ENCODE measurements at regions not wholly inside any gene's neighbourhood (a gene's known extent, or its start where the extent isn't known, plus 50 kb on each side); places are given as distances from the start of the nearest gene placed in this dataset.

GRCh38 chr5:88657136-88657535 is 225.8 kb downstream of the MEF2C start:
- no peak for ATAC-seq
- Mint-ChIP-seq H3K27ac (no peak overlapping the region), H3K36me3 (peaks cover 0 to 4% (median 0%) of the 10 kb centered on the region in 5 donors), H3K4me3 (no peak overlapping the region), H3K27me3 (peaks cover 43 to 63% (median 46%) of the 10 kb centered on the region in 5 donors), H3K9me3 (peaks cover 0 to 27% (median 10%) of the 10 kb centered on the region in 11 donors), H3K4me1 (peaks cover 5 to 14% (median 13%) of the 10 kb centered on the region in 7 donors)
- Histone ChIP-seq H3K27ac (ENCODE audit: low read depth, low read length) (no peak overlapping the region), H3K9me3 (ENCODE audit: control insufficient read depth in 2 of 3, low read length in 3 of 3) (peaks cover 0 to 6% (median 0%) of the 10 kb centered on the region in 3 experiments), H3K4me1 (ENCODE audit: control insufficient read depth in 2 of 2, insufficient read depth in 2 of 2, low read length in 2 of 2) (peaks cover 0 to 3% of the 10 kb centered on the region in 2 donors), H3K27me3 (ENCODE audit: control insufficient read depth in 2 of 2, insufficient read depth in 2 of 2, low read length in 2 of 2) (peaks cover 14% of the 10 kb centered on the region in 2 donors), H3K4me3 (ENCODE audit: low read length) (no peak overlapping the region), H3K36me3 (ENCODE audit: control insufficient read depth in 2 of 3, insufficient read depth in 3 of 3, low read length in 3 of 3) (no peaks in the 10 kb centered on the region)
- DNase-seq = no peak
- CTCF ChIA-PET = no interaction called here
- intact Hi-C loops (cut with micrococcal nuclease) = no loop called here
- POLR2A ChIA-PET = no interaction called here

DNA sequence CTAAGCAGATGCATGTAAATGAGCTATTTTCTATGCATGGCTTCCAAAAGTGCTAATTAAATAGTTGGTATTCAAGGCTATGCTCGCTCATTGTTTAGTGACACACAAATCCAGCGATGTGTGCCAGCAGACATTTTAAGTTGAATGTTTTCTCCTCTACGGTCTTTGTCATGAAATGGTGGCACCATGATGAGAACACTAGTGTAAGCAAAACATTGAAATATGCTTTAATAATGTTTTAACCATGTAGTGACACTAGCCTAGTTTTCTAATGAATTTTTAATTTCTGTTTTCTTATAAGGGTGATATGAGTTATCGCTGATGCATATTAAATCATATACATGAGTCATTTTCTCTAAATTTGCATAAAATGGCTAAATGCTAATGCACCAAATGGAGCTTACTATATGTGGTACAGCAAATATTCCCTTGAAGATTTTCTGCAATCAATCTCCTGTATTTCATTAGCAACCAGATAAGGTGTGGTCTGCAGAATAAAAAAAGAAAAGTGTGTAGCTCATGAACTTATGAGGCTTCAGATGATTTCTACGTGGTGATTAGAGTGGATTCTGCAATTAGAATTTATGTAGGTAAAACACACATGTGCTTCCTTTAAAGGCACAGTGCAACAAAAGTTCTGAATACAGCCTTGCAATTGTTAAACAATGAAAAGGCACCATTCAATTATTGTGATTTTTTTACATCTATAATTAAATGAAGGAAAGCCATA is 226.6 kb downstream of the MEF2C start:
- Histone ChIP-seq H3K4me3 (ENCODE audit: low read length) (no peak overlapping the region), H3K27ac (ENCODE audit: low read depth, low read length) (no peak overlapping the region), H3K9me3 (ENCODE audit: control insufficient read depth in 2 of 3, low read length in 3 of 3) (peaks cover 0 to 6% (median 0%) of the 10 kb centered on the region in 3 experiments), H3K27me3 (ENCODE audit: control insufficient read depth in 2 of 2, insufficient read depth in 2 of 2, low read length in 2 of 2) (peaks cover 7 to 14% of the 10 kb centered on the region in 2 donors), H3K36me3 (ENCODE audit: control insufficient read depth in 2 of 3, insufficient read depth in 3 of 3, low read length in 3 of 3) (no peaks in the 10 kb centered on the region), H3K4me1 (ENCODE audit: control insufficient read depth in 2 of 2, insufficient read depth in 2 of 2, low read length in 2 of 2) (peaks cover 0 to 3% of the 10 kb centered on the region in 2 donors)
- DNase-seq (no peak), ATAC-seq (no peak)
- peaks cover 3 to 12% (median 11%) of the 10 kb centered on the region in 7 donors for H3K4me1 Mint-ChIP-seq
- intact Hi-C loops (cut with micrococcal nuclease) = no loop called here
- ChIA-PET CTCF (no interaction called here), POLR2A (no interaction called here)
- peaks cover 0 to 4% (median 0%) of the 10 kb centered on the region in 5 donors for H3K36me3 Mint-ChIP-seq
- no peak overlapping the region for H3K4me3 Mint-ChIP-seq
- H3K9me3 Mint-ChIP-seq = peaks cover 0 to 20% (median 8%) of the 10 kb centered on the region in 11 donors
- H3K27me3 Mint-ChIP-seq = peaks cover 40 to 63% (median 47%) of the 10 kb centered on the region in 5 donors
- H3K27ac Mint-ChIP-seq = no peak overlapping the region

DNA sequence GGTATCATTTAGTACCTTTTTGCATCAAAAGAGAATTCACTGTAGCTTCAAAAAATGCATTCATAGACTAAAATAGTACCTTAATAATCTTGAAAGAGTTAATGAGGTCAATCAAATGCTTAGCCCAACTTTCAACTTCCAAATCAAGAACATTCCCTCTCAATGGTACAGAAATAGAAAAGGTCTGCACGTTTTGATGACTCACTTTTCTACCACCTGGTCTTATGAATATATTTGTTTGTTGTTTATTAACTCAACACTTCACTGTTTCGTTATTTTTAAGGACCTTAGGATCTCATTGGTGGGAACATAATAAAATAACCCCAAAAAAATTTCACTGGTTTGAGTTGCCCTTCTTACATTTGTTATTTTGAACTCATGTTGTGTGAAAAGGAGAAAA is 229.5 kb downstream of the MEF2C start:
- DNase-seq = no peak

GRCh38 chr5:88647901-88648300 is 235.1 kb downstream of the MEF2C start:
- Mint-ChIP-seq H3K4me3 (no peak overlapping the region), H3K36me3 (no peaks in the 10 kb centered on the region), H3K4me1 (no peaks in the 10 kb centered on the region), H3K9me3 (peaks cover 0 to 2% (median 0%) of the 10 kb centered on the region in 11 donors), H3K27me3 (peaks cover 26 to 37% (median 29%) of the 10 kb centered on the region in 5 donors), H3K27ac (no peak overlapping the region)
- H3K4me1 ChIP-seq (ENCODE audit: control insufficient read depth in 2 of 2, insufficient read depth in 2 of 2, low read length in 2 of 2) = no peaks in the 10 kb centered on the region
- DNase-seq = no peak
- intact Hi-C loops (cut with micrococcal nuclease) = no loop called here
- no peak for ATAC-seq
- H3K27ac ChIP-seq (ENCODE audit: low read depth, low read length) = no peak overlapping the region
- H3K27me3 ChIP-seq (ENCODE audit: control insufficient read depth in 2 of 2, insufficient read depth in 2 of 2, low read length in 2 of 2) = no peaks in the 10 kb centered on the region
- no peaks in the 10 kb centered on the region for H3K36me3 ChIP-seq (ENCODE audit: control insufficient read depth in 2 of 3, insufficient read depth in 3 of 3, low read length in 3 of 3)
- POLR2A ChIA-PET = no interaction called here
- no peaks in the 10 kb centered on the region for H3K9me3 ChIP-seq (ENCODE audit: control insufficient read depth in 2 of 3, low read length in 3 of 3)
- no peak overlapping the region for H3K4me3 ChIP-seq (ENCODE audit: low read length)
- CTCF ChIA-PET = no interaction called here

More for the DNA sequence above, 229.5 kb downstream of the MEF2C start:
- ChIA-PET CTCF (no interaction called here), POLR2A (no interaction called here)
- H3K27ac Mint-ChIP-seq = no peak overlapping the region
- Histone ChIP-seq H3K27me3 (ENCODE audit: control insufficient read depth in 2 of 2, insufficient read depth in 2 of 2, low read length in 2 of 2) (peaks cover 0 to 6% of the 10 kb centered on the region in 2 donors), H3K9me3 (ENCODE audit: control insufficient read depth in 2 of 3, low read length in 3 of 3) (peaks cover 0 to 6% (median 0%) of the 10 kb centered on the region in 3 experiments), H3K4me1 (ENCODE audit: control insufficient read depth in 2 of 2, insufficient read depth in 2 of 2, low read length in 2 of 2) (no peaks in the 10 kb centered on the region), H3K27ac (ENCODE audit: low read depth, low read length) (no peak overlapping the region), H3K36me3 (ENCODE audit: control insufficient read depth in 2 of 3, insufficient read depth in 3 of 3, low read length in 3 of 3) (no peaks in the 10 kb centered on the region), H3K4me3 (ENCODE audit: low read length) (no peak overlapping the region)
- peaks cover 0 to 8% (median 5%) of the 10 kb centered on the region in 11 donors for H3K9me3 Mint-ChIP-seq
- ATAC-seq = no peak
- intact Hi-C loops (cut with micrococcal nuclease) = no loop called here
- H3K27me3 Mint-ChIP-seq = peaks cover 28 to 49% (median 41%) of the 10 kb centered on the region in 5 donors
- H3K4me1 Mint-ChIP-seq = peaks cover 0 to 1% (median 0%) of the 10 kb centered on the region in 7 donors
- no peaks in the 10 kb centered on the region for H3K36me3 Mint-ChIP-seq
- no peak overlapping the region for H3K4me3 Mint-ChIP-seq

DNA sequence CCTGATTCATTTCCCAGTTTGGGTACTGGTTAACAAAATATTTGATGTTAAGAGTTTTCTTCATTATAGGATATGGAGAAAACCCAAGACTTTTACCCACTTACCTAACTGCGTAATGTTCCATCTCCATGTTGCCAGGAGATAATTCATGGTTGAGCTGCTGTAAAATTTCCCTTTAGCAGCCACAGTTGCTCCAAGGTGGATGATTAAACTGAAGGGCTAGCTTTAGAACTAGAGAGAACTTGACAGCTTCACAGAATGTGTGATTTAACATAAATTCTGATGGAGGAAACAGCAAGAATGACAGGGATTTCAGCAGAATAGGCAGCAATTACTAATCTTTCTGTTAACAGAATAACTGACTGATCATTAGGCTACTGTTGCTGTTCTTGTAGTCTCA is 236.1 kb downstream of the MEF2C start:
- Histone ChIP-seq H3K4me3 (ENCODE audit: low read length) (no peak overlapping the region), H3K36me3 (ENCODE audit: control insufficient read depth in 2 of 3, insufficient read depth in 3 of 3, low read length in 3 of 3) (no peaks in the 10 kb centered on the region), H3K4me1 (ENCODE audit: control insufficient read depth in 2 of 2, insufficient read depth in 2 of 2, low read length in 2 of 2) (no peaks in the 10 kb centered on the region), H3K9me3 (ENCODE audit: control insufficient read depth in 2 of 3, low read length in 3 of 3) (no peaks in the 10 kb centered on the region), H3K27ac (ENCODE audit: low read depth, low read length) (no peak overlapping the region), H3K27me3 (ENCODE audit: control insufficient read depth in 2 of 2, insufficient read depth in 2 of 2, low read length in 2 of 2) (peaks cover 0 to 3% of the 10 kb centered on the region in 2 donors)
- H3K4me1 Mint-ChIP-seq = no peaks in the 10 kb centered on the region
- POLR2A ChIA-PET = no interaction called here
- intact Hi-C loops (cut with micrococcal nuclease) = no loop called here
- no peak for ATAC-seq
- peaks cover 26 to 31% (median 26%) of the 10 kb centered on the region in 5 donors for H3K27me3 Mint-ChIP-seq
- DNase-seq = no peak
- no peaks in the 10 kb centered on the region for H3K9me3 Mint-ChIP-seq
- CTCF ChIA-PET = no interaction called here
- H3K27ac Mint-ChIP-seq = no peak overlapping the region
- no peak overlapping the region for H3K4me3 Mint-ChIP-seq
- no peaks in the 10 kb centered on the region for H3K36me3 Mint-ChIP-seq

GRCh38 chr5:88644676-88645075 is 238.3 kb downstream of the MEF2C start:
- no peak overlapping the region for H3K4me3 ChIP-seq (ENCODE audit: low read length)
- Mint-ChIP-seq H3K4me3 (no peak overlapping the region), H3K9me3 (peaks cover 0 to 5% (median 0%) of the 10 kb centered on the region in 11 donors), H3K36me3 (no peaks in the 10 kb centered on the region), H3K27ac (no peak overlapping the region), H3K27me3 (peaks cover 9 to 26% (median 16%) of the 10 kb centered on the region in 5 donors), H3K4me1 (no peaks in the 10 kb centered on the region)
- DNase-seq = no peak
- no peaks in the 10 kb centered on the region for H3K36me3 ChIP-seq (ENCODE audit: control insufficient read depth in 2 of 3, insufficient read depth in 3 of 3, low read length in 3 of 3)
- H3K9me3 ChIP-seq (ENCODE audit: control insufficient read depth in 2 of 3, low read length in 3 of 3) = no peaks in the 10 kb centered on the region
- H3K27ac ChIP-seq (ENCODE audit: low read depth, low read length) = no peak overlapping the region
- no peaks in the 10 kb centered on the region for H3K4me1 ChIP-seq (ENCODE audit: control insufficient read depth in 2 of 2, insufficient read depth in 2 of 2, low read length in 2 of 2)
- no peak for ATAC-seq
- CTCF ChIA-PET = no interaction called here
- intact Hi-C loops (cut with micrococcal nuclease) = no loop called here
- H3K27me3 ChIP-seq (ENCODE audit: control insufficient read depth in 2 of 2, insufficient read depth in 2 of 2, low read length in 2 of 2) = peaks cover 0 to 5% of the 10 kb centered on the region in 2 donors
- POLR2A ChIA-PET = no interaction called here

DNA sequence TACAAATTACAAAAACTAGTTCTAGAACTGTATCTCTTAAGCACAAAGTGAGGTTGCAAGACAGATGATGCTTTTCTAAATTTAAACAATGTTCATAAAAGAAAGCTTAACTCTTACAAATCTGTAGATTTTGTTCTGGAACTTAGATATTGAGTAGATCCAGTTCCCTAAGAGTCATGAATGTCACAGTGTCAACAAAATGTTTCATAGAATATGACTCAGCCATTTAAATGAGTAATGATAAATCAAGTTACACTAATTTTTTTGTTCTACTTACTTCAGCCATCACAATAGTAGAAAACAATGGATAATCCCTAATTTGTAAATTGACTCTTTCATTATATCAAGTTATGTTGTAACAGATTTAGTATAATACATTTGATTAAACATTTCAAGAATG is 239.7 kb downstream of the MEF2C start:
- Mint-ChIP-seq H3K4me3 (no peak overlapping the region), H3K27ac (no peak overlapping the region), H3K36me3 (no peaks in the 10 kb centered on the region), H3K4me1 (no peaks in the 10 kb centered on the region), H3K27me3 (peaks cover 9 to 26% (median 16%) of the 10 kb centered on the region in 5 donors), H3K9me3 (peaks cover 0 to 5% (median 0%) of the 10 kb centered on the region in 11 donors)
- ChIA-PET CTCF (no interaction called here), POLR2A (no interaction called here)
- ATAC-seq (no peak), DNase-seq (no peak)
- intact Hi-C loops (cut with micrococcal nuclease) = no loop called here
- H3K9me3 ChIP-seq (ENCODE audit: control insufficient read depth in 2 of 3, low read length in 3 of 3) = no peaks in the 10 kb centered on the region
- no peaks in the 10 kb centered on the region for H3K36me3 ChIP-seq (ENCODE audit: control insufficient read depth in 2 of 3, insufficient read depth in 3 of 3, low read length in 3 of 3)
- H3K4me1 ChIP-seq (ENCODE audit: control insufficient read depth in 2 of 2, insufficient read depth in 2 of 2, low read length in 2 of 2) = no peaks in the 10 kb centered on the region
- H3K4me3 ChIP-seq (ENCODE audit: low read length) = no peak overlapping the region
- H3K27ac ChIP-seq (ENCODE audit: low read depth, low read length) = no peak overlapping the region
- peaks cover 0 to 5% of the 10 kb centered on the region in 2 donors for H3K27me3 ChIP-seq (ENCODE audit: control insufficient read depth in 2 of 2, insufficient read depth in 2 of 2, low read length in 2 of 2)

Measured in naive thymus-derived CD4-positive, alpha-beta T cell (primary cell).